ENCODE measurements at regions not wholly inside any gene's neighbourhood (a gene's known extent, or its start where the extent isn't known, plus 50 kb on each side); places are given as distances from the start of the nearest gene placed in this dataset.
"Not testable (repeated sequence)": the region's sequence is repeated elsewhere in the genome, so short reads cannot be mapped to it uniquely, and the experiment has no call there.

DNA sequence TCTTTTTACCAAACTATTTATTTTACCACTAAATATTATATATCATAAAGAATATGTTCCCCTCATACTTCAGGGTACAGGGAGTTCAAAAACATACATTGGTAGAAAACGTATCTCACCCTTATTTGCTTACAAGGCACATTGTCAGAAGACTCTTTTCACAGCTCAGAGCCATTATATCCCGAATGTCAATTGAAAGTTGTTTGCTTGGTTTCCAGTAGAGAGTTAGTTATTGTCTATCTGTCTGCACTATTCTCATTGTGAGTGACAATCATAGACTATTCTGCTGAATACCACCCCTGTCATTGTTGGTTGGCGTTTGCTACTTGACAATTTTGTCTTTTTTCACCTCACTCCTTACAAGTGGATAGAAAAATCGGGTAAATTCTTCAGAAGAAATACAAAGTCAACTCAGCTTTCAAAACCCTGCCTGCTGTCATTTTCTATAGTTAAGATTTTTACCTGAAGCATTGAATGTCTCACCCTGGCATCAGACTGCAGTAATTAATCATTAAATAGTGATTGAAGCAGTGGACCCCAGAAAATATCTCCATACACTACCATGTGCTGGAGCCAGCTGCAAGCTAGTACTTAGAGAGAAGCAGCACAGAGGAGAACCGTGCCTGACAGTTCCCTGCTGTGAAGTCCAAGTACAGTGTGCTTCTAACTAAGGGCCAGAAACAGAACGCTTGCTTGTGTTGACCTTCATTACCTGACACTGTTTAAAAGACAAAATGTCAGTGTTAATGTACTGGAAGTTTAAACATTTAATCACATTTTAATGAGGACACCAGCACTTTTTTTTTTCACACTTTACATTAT, 510.6 kb downstream of the RERGL start:
- whole genome bisulfite sequencing, 2 donors, result 40 to 48% methylated on average over 6 of the region's 6 CpGs
- Histone ChIP-seq H3K27me3 (ENCODE audit: control insufficient read depth in 1 of 2, insufficient read depth in 2 of 2, low read length in 1 of 2) (no peaks in the 10 kb centered on the region), H3K4me3 (ENCODE audit: low read length in 2 of 2) (no peak overlapping the region), H3K36me3 (ENCODE audit: control insufficient read depth in 1 of 2, insufficient read depth in 2 of 2, low read length in 1 of 2) (no peaks in the 10 kb centered on the region), H3K4me1 (ENCODE audit: control insufficient read depth in 1 of 2, insufficient read depth in 2 of 2, low read length in 2 of 2) (no peaks in the 10 kb centered on the region), H3K9me3 (ENCODE audit: control insufficient read depth, low read length) (no peaks in the 10 kb centered on the region), H3K27ac (ENCODE audit: low read depth in 1 of 2, low read length in 2 of 2) (no peak overlapping the region)
- intact Hi-C loops (cut with DNase I), result no loop called here
- no peak for ATAC-seq (ENCODE audit: low FRiP score)
- no peak for DNase-seq

DNA sequence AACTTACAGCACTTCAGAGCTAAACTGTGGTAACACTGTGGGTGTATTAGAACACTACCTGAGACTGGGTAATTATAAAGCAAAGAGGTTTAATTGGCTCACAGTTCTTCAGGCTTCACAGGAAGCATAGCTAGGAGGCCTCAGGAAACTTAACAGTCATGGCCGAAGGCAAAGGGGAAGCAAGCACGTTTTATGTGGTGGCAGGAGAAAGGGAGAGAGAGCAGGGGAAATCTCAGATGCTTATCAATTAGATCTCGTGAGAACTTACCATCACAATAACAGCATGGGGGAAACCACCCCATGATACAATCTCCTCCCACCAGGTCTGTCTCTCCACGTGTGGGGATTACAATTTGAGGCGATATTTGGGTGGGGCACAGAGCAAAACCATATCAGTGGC, 512.6 kb downstream of the RERGL start:
- intact Hi-C loops (cut with DNase I), result no loop called here
- DNase-seq, result no peak
- no peak overlapping the region for H3K4me3 ChIP-seq (ENCODE audit: low read length in 2 of 2)
- no peaks in the 10 kb centered on the region for H3K9me3 ChIP-seq (ENCODE audit: control insufficient read depth, low read length)
- no peaks in the 10 kb centered on the region for H3K36me3 ChIP-seq (ENCODE audit: control insufficient read depth in 1 of 2, insufficient read depth in 2 of 2, low read length in 1 of 2)
- ATAC-seq (ENCODE audit: low FRiP score), result no peak
- no peaks in the 10 kb centered on the region for H3K27me3 ChIP-seq (ENCODE audit: control insufficient read depth in 1 of 2, insufficient read depth in 2 of 2, low read length in 1 of 2)
- WGBS, 2 donors, result 52 to 56% methylated on average over 5 of the region's 5 CpGs
- no peaks in the 10 kb centered on the region for H3K4me1 ChIP-seq (ENCODE audit: control insufficient read depth in 1 of 2, insufficient read depth in 2 of 2, low read length in 2 of 2)
- H3K27ac ChIP-seq (ENCODE audit: low read depth in 1 of 2, low read length in 2 of 2), result no peak overlapping the region

DNA sequence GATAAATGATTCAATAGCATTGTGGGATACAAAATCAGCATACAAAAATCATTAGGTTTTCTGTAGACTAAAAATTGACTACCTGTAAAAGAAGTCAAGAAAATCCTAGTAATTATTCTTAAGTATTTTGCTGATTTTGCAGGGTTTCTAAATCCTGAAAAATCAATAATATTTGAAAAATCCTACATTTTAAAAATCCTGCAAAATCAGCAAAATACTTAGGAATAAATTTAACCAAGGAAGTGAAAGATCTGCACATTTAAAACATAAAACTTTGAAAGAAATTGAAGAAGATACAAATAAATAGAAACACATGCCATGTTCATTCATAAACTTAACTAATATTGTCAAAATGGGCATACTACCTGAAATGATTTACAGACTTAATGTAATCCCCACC, 517.7 kb downstream of the RERGL start:
- Histone ChIP-seq H3K36me3 (ENCODE audit: control insufficient read depth in 1 of 2, insufficient read depth in 2 of 2, low read length in 1 of 2) (no peaks in the 10 kb centered on the region), H3K4me1 (ENCODE audit: control insufficient read depth in 1 of 2, insufficient read depth in 2 of 2, low read length in 2 of 2) (no peaks in the 10 kb centered on the region), H3K4me3 (ENCODE audit: low read length in 2 of 2) (no peak overlapping the region), H3K9me3 (ENCODE audit: control insufficient read depth, low read length) (no peaks in the 10 kb centered on the region), H3K27me3 (ENCODE audit: control insufficient read depth in 1 of 2, insufficient read depth in 2 of 2, low read length in 1 of 2) (no peaks in the 10 kb centered on the region), H3K27ac (ENCODE audit: low read depth in 1 of 2, low read length in 2 of 2) (no peak overlapping the region)
- intact Hi-C loops (cut with DNase I), result no loop called here
- ATAC-seq (ENCODE audit: low FRiP score) (no peak), DNase-seq (no peak)

DNA sequence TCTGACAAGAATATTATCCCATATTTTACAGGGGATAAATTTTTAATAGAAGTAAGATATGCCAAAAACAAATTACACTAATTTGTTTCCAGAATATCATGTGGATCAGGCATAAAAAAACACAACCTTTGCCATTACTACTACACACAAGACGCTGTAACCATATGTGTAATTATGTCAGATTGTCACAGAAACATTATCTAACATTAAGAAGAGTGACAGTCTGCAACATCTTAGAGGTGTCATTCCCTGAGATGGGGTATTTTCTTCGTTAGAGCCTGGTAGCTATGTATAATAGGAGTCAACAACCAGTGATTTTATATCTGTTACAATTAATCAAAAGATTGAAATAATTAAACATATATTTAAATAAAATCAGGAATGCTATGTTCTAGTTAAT, 518.9 kb downstream of the RERGL start:
- intact Hi-C loops (cut with DNase I), result no loop called here
- H3K27ac ChIP-seq (ENCODE audit: low read depth in 1 of 2, low read length in 2 of 2), result no peak overlapping the region
- no peaks in the 10 kb centered on the region for H3K36me3 ChIP-seq (ENCODE audit: control insufficient read depth in 1 of 2, insufficient read depth in 2 of 2, low read length in 1 of 2)
- H3K9me3 ChIP-seq (ENCODE audit: control insufficient read depth, low read length), result no peaks in the 10 kb centered on the region
- WGBS, 2 donors, result 53 to 57% methylated on average over 2 of the region's 2 CpGs
- H3K4me3 ChIP-seq (ENCODE audit: low read length in 2 of 2), result no peak overlapping the region
- no peaks in the 10 kb centered on the region for H3K4me1 ChIP-seq (ENCODE audit: control insufficient read depth in 1 of 2, insufficient read depth in 2 of 2, low read length in 2 of 2)
- DNase-seq (no peak), ATAC-seq (ENCODE audit: low FRiP score) (no peak)
- no peaks in the 10 kb centered on the region for H3K27me3 ChIP-seq (ENCODE audit: control insufficient read depth in 1 of 2, insufficient read depth in 2 of 2, low read length in 1 of 2)

DNA sequence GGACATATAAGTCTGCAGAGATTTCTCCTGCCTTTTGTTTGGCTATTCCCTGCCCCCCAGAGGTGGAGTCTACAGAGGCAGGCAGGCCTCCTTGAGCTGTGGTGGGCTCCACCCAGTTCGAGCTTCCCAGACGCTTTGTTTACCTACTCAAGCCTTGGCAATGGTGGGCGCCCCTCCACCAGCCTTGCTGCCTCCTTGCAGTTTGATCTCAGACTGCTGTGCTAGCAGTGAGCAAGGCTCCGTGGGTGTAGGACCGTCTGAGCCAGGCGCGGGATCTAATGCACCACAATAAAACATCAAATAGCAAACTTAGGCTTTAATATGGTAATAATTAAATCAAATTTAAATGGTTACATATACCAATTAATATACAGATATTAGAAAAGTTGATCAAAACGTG, 525.4 kb downstream of the RERGL start:
- H3K4me1 ChIP-seq (ENCODE audit: control insufficient read depth in 1 of 2, insufficient read depth in 2 of 2, low read length in 2 of 2); ATAC-seq (ENCODE audit: low FRiP score); H3K36me3 ChIP-seq (ENCODE audit: control insufficient read depth in 1 of 2, insufficient read depth in 2 of 2, low read length in 1 of 2); H3K27ac ChIP-seq (ENCODE audit: low read depth in 1 of 2, low read length in 2 of 2); H3K4me3 ChIP-seq (ENCODE audit: low read length in 2 of 2); H3K9me3 ChIP-seq (ENCODE audit: control insufficient read depth, low read length); intact Hi-C loops (cut with DNase I); H3K27me3 ChIP-seq (ENCODE audit: control insufficient read depth in 1 of 2, insufficient read depth in 2 of 2, low read length in 1 of 2): not testable (repeated sequence)
- DNase-seq, result peak in 1 of 2 donors; percentile 23
- 80% methylated on average over 8 of the region's 8 CpGs for WGBS, 2 donors

DNA sequence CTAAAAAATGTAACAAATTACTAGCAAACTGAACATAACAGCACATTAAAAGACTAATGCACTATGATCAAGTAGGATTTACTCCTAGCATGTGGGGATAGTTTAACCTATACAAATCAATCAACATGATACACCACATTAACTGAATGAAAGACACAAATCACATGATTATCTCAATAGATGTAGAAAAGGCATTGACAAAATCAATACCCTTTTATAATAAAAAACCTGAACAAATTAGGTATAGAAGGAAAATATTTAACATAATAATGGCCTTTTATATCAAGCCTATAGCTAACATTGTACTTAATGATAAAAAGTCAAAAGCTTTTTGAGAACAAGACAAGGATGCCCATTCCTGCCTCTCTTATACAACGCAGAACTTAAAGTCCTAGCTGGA, 540.0 kb downstream of the RERGL start:
- ATAC-seq (ENCODE audit: low FRiP score), result no peak
- Histone ChIP-seq H3K4me1 (ENCODE audit: control insufficient read depth in 1 of 2, insufficient read depth in 2 of 2, low read length in 2 of 2) (no peaks in the 10 kb centered on the region), H3K27ac (ENCODE audit: low read depth in 1 of 2, low read length in 2 of 2) (no peak overlapping the region), H3K9me3 (ENCODE audit: control insufficient read depth, low read length) (peaks cover 2% of the 10 kb centered on the region), H3K36me3 (ENCODE audit: control insufficient read depth in 1 of 2, insufficient read depth in 2 of 2, low read length in 1 of 2) (no peaks in the 10 kb centered on the region), H3K4me3 (ENCODE audit: low read length in 2 of 2) (no peak overlapping the region), H3K27me3 (ENCODE audit: control insufficient read depth in 1 of 2, insufficient read depth in 2 of 2, low read length in 1 of 2) (no peaks in the 10 kb centered on the region)
- no peak for DNase-seq
- intact Hi-C loops (cut with DNase I), result no loop called here
- WGBS, 2 donors, result 84 to 85% methylated on average over 1 of the region's 1 CpG

DNA sequence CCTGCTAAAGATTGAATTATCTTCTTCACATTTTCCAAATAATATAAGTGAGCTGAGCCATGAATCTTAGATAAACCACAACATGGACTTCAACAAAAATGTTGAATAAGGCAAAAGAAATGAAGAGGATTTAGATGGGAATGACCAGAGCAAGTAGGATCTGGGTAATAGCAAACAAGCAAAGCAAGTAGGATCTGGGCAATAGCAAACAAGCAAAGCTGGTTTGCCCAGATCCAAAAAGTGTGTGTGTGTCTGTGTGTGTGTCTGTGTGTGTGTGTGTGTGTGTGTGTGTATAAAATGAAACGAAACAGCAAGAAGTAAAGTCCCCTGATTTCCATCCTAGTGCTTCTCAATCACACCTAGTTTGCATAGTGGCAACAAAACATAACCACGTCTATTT, 549.1 kb downstream of the RERGL start:
- Histone ChIP-seq H3K36me3 (ENCODE audit: control insufficient read depth in 1 of 2, insufficient read depth in 2 of 2, low read length in 1 of 2) (no peaks in the 10 kb centered on the region), H3K4me3 (ENCODE audit: low read length in 2 of 2) (no peak overlapping the region), H3K4me1 (ENCODE audit: control insufficient read depth in 1 of 2, insufficient read depth in 2 of 2, low read length in 2 of 2) (no peaks in the 10 kb centered on the region), H3K27ac (ENCODE audit: low read depth in 1 of 2, low read length in 2 of 2) (no peak overlapping the region), H3K9me3 (ENCODE audit: control insufficient read depth, low read length) (peaks cover 4% of the 10 kb centered on the region), H3K27me3 (ENCODE audit: control insufficient read depth in 1 of 2, insufficient read depth in 2 of 2, low read length in 1 of 2) (no peaks in the 10 kb centered on the region)
- DNase-seq (no peak), ATAC-seq (ENCODE audit: low FRiP score) (no peak)
- intact Hi-C loops (cut with DNase I), result no loop called here
- 63 to 66% methylated on average over 2 of the region's 2 CpGs for WGBS, 2 donors

DNA sequence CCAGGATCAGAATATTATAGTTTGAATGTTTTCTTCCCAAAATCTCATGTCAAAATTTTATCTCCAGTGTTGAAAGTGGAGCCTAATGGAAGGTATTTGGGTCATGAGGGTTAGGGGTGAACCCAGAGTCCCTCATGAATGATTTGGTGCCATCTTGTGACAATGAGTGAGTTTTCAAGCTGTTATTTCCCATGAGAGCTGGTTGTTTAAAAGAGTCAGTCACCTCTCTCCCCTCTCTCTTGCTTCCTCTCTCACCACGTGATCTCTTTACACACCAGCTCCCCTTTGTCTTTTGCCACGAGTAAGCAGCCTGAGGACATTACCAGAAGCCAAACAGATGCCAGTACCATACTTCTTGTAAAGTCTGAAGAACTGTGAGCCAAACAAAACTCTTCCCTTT, 561.6 kb downstream of the RERGL start:
- Histone ChIP-seq H3K27ac (ENCODE audit: low read depth in 1 of 2, low read length in 2 of 2) (no peak overlapping the region), H3K4me3 (ENCODE audit: low read length in 2 of 2) (no peak overlapping the region), H3K27me3 (ENCODE audit: control insufficient read depth in 1 of 2, insufficient read depth in 2 of 2, low read length in 1 of 2) (no peaks in the 10 kb centered on the region), H3K36me3 (ENCODE audit: control insufficient read depth in 1 of 2, insufficient read depth in 2 of 2, low read length in 1 of 2) (no peaks in the 10 kb centered on the region), H3K4me1 (ENCODE audit: control insufficient read depth in 1 of 2, insufficient read depth in 2 of 2, low read length in 2 of 2) (no peaks in the 10 kb centered on the region), H3K9me3 (ENCODE audit: control insufficient read depth, low read length) (no peaks in the 10 kb centered on the region)
- intact Hi-C loops (cut with DNase I), result no loop called here
- no peak for ATAC-seq (ENCODE audit: low FRiP score)
- DNase-seq, result no peak
- 8 to 17% methylated on average over 2 of the region's 2 CpGs for WGBS, 2 donors

DNA sequence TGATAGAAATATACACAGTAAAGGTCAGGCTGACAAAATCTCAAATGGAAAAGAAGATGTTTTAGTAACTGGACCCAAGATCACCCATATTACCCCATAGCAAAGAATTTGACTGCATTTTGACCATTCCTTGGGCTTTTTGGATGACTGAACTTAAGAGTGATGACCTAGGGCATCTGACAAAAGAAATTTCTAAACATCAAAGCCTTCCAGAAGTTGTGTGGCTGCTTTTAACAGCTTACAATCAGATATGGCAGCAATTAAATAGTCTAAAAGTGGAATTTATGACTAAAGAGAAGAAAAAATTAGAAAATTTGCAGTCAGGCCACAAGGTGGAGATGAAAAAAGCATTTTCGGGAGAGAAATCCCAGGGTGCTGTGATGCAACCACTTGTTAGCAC, 563.0 kb downstream of the RERGL start:
- no peak for DNase-seq
- no peaks in the 10 kb centered on the region for H3K4me1 ChIP-seq (ENCODE audit: control insufficient read depth in 1 of 2, insufficient read depth in 2 of 2, low read length in 2 of 2)
- 69% methylated on average over 1 of the region's 1 CpG for WGBS, 2 donors
- ATAC-seq (ENCODE audit: low FRiP score), result no peak
- H3K27me3 ChIP-seq (ENCODE audit: control insufficient read depth in 1 of 2, insufficient read depth in 2 of 2, low read length in 1 of 2), result no peaks in the 10 kb centered on the region
- H3K9me3 ChIP-seq (ENCODE audit: control insufficient read depth, low read length), result no peaks in the 10 kb centered on the region
- H3K36me3 ChIP-seq (ENCODE audit: control insufficient read depth in 1 of 2, insufficient read depth in 2 of 2, low read length in 1 of 2), result no peaks in the 10 kb centered on the region
- H3K4me3 ChIP-seq (ENCODE audit: low read length in 2 of 2), result no peak overlapping the region
- no peak overlapping the region for H3K27ac ChIP-seq (ENCODE audit: low read depth in 1 of 2, low read length in 2 of 2)
- intact Hi-C loops (cut with DNase I), result no loop called here
